DLD1 (cell line): ENCODE measurements at regions not wholly inside any gene's neighbourhood (a gene's known extent, or its start where the extent isn't known, plus 50 kb on each side); places are given as distances from the start of the nearest gene placed in this dataset.
"Not testable (repeated sequence)": the region's sequence is repeated elsewhere in the genome, so short reads cannot be mapped to it uniquely, and the experiment has no call there.

Experiments
- in situ Hi-C: cut with HindIII; loops from 2 replicates; pipeline ENCODE4 v1.10.0; 2017; ENCODE audit warnings: low sequenced_read_pairs

- in situ Hi-C loops = not testable (repeated sequence)
Measured at GRCh38 chr15:29648415-29648814, 173.9 kb downstream of the TJP1 start.

GRCh38 chr15:29645841-29646240 lies 176.4 kb downstream of the TJP1 start:
- in situ Hi-C loops = no loop called here

- in situ Hi-C loops = not testable (repeated sequence)
Measured at GRCh38 chr15:29644361-29644760, 177.9 kb downstream of the TJP1 start.

- in situ Hi-C loops = loop anchor here (10.0 kb wide), 2 partner anchors 346 to 386 kb away; no protein-coding TSS in a partner anchor
Measured at GRCh38 chr15:29638781-29639180, 183.5 kb downstream of the TJP1 start.

- in situ Hi-C loops = loop anchor here (10.0 kb wide), 2 partner anchors 347 to 387 kb away; no protein-coding TSS in a partner anchor
Measured at GRCh38 chr15:29638011-29638410, 184.3 kb downstream of the TJP1 start.

- in situ Hi-C loops = loop anchor here (10.0 kb wide), 2 partner anchors 347 to 387 kb away; no protein-coding TSS in a partner anchor
Measured at GRCh38 chr15:29637555-29637954, 184.7 kb downstream of the TJP1 start.

GRCh38 chr15:29636921-29637320 lies 185.3 kb downstream of the TJP1 start:
- in situ Hi-C loops = loop anchor here (10.0 kb wide), 2 partner anchors 348 to 388 kb away; no protein-coding TSS in a partner anchor

GRCh38 chr15:29636140-29636539 lies 186.1 kb downstream of the TJP1 start:
- in situ Hi-C loops = loop anchor here (10.0 kb wide), 2 partner anchors 349 to 389 kb away; no protein-coding TSS in a partner anchor

GRCh38 chr15:29635513-29636098 lies 186.7 kb downstream of the TJP1 start:
- in situ Hi-C loops = loop anchor here (10.0 kb wide), 2 partner anchors 349 to 389 kb away; no protein-coding TSS in a partner anchor

GRCh38 chr15:29633971-29634370 lies 188.3 kb downstream of the TJP1 start:
- in situ Hi-C loops = loop anchor here (10.0 kb wide), 2 partner anchors 351 to 391 kb away; no protein-coding TSS in a partner anchor

- in situ Hi-C loops = loop anchor here (10.0 kb wide), 2 partner anchors 352 to 392 kb away; no protein-coding TSS in a partner anchor
Measured at GRCh38 chr15:29632671-29633406, 189.4 kb downstream of the TJP1 start.

GRCh38 chr15:29631076-29632070 lies 190.9 kb downstream of the TJP1 start:
- in situ Hi-C loops = loop anchor here (10.0 kb wide), 2 partner anchors 353 to 393 kb away; no protein-coding TSS in a partner anchor

DNA sequence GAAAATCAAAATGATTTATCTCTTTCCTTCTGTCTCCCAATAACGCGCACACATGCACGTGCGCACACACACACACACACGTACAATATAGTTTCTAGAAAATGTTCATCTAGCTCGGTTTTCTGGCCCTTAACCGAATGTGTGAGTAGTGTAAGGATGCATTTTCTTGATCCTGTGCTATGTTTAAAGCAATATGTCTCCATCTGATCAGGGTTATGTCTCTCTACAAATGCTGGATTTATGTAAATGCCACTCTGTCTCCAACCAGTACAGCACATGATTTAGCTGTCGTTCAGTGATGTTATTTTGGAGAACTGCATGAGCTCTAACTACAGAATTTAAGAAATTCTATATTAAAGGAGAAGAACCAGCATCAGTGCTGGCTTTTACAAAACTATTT lies 198.0 kb downstream of the TJP1 start:
- in situ Hi-C loops = no loop called here

DNA sequence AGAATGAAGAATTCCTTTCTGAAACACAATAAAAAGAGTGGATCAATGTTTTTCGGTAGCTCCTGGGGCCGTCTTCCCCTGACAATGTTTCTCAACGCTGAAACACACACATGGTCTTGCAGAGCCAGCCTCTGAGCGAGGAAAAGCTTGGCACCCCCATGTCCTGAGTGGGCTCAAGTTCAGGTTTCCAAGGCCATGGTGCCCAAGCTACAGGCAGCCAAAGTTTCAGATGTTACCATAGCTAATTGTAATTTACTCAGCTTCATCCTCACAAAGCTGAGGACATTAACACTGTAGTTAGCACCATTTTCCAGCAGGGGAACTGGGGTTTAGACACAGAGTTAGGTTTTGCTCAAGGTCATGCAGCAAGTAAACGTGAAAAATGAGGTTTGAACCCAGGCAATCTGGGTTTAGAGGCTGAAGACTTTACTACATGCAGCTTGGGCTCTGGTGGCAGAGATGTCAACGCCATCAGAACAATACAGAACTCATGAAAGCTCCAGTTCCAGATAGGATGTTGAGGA lies 199.1 kb downstream of the TJP1 start:
- in situ Hi-C loops = no loop called here

- in situ Hi-C loops = no loop called here
Measured at GRCh38 chr15:29622637-29623036, 199.6 kb downstream of the TJP1 start.

DNA sequence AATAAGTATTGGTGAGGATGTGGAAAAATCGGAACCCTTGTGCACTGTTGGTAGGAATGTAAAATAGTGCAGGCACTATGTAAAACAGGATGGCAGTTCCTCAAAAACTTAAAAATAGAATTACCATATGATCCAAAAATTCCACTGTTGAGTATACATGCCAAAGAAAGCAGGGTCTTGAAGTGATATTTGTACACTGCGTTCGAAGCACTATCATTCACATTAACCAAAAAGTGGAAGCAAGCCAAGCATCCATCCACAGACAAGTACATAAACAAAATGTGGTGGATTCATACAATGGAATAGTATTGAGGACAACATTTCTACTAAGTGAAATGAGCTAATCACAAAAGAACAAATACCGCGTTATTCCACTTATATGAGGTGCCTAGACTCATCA lies 200.7 kb downstream of the TJP1 start:
- in situ Hi-C loops = no loop called here

- in situ Hi-C loops = no loop called here
Measured at GRCh38 chr15:29618586-29618985, 203.7 kb downstream of the TJP1 start.

DNA sequence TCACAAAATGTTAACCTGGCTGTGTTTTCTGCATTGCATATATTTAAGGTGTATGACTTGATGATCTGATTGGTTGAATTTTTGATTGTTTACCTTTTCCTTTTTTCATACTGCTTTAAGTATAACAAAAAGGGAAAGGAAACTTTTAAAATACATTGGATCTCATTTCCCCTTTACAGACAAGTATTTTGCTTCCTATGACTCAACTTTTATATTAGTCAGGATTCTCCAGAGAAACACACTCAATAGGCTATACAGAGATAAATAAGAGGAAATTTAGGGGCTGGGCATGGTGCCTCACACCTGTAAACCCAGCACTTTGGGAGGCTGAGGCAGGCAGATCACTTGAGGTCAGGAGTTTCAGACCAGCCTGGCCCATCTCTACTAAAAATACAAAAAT lies 205.8 kb downstream of the TJP1 start:
- in situ Hi-C loops = no loop called here

DNA sequence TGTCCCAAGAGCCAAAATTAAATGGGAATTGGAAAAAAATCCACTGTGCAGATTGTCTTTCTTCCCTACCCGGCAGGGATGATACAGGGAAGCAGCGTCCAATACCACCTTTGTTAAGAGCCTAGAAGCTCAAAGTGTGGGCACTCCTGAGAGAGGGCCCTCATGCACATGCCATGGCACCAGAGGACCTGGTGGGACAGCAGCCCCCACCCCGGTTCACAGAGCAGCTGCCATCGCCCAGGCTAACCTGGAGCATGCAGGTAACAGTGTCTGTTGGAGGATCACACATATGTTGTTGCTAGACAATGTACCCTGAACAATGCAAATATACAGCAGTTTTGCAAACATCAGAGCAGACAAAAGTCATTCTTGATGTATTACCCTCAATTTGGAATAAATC lies 206.5 kb downstream of the TJP1 start:
- in situ Hi-C loops = no loop called here

DNA sequence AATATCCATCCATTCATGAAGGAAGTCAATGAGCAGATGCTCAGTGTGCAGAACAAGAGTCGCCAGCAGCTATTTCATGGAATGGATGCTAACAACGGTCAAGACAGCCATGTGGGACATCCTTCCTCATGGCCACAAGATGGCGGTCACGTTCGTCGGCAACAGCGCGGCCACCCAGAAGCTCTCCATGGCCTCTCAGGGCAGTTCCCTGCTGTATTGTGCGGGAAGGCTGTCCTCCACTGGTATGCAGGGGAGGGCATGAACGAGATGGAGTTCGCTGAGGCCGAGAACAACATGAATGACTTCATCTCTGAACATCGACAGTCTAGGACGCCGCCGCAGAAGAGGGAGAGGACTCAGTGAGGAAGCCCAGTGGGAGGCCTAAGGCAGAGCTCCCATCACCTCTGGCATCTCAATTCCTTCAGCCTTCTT lies 208.3 kb downstream of the TJP1 start:
- in situ Hi-C loops = no loop called here
